ENCODE measurements at regions not wholly inside any gene's neighbourhood (a gene's known extent, or its start where the extent isn't known, plus 50 kb on each side); places are given as distances from the start of the nearest gene placed in this dataset.

GRCh38 chrX:20322887-20323286 lies 56.2 kb upstream of the RPS6KA3 start:
- DNase-seq (ENCODE audit: low read depth in 3 of 3): no peak

GRCh38 chrX:20320461-20321159 lies 53.9 kb upstream of the RPS6KA3 start:
- DNase-seq (ENCODE audit: low read depth in 3 of 3): no peak

- DNase-seq (ENCODE audit: low read depth in 3 of 3): no peak
Measured at GRCh38 chrX:20319054-20319453, 52.3 kb upstream of the RPS6KA3 start.

DNA sequence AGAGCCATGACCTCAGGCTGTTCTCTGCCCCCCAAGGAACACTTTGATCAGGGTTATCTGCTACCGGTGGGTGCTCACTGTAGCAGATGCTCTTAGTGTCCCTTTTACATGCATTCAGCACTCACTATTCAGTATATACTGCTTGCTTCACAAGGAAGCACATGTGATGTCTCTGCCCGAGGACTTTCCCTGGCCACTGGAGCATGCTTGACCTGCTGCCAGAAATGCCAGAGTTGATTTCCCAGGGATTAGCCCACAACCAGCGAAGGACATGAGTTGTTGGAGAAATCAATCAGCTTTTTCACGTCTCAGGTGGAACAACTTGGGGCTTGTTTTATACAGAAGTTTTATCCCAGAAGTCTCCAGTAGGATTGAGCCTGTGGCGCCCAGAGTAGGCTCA lies 51.2 kb upstream of the RPS6KA3 start:
- DNase-seq (ENCODE audit: low read depth in 3 of 3): no peak
